ENCODE measurements at regions not wholly inside any gene's neighbourhood (a gene's known extent, or its start where the extent isn't known, plus 50 kb on each side); places are given as distances from the start of the nearest gene placed in this dataset.

- no peak overlapping the region for H3K4me3 ChIP-seq (ENCODE audit: low read depth, low read length)
These were observed 805.0 kb downstream of the TBC1D22A start for GRCh38 chr22:47567126-47568090.

- no peak overlapping the region for H3K4me3 ChIP-seq (ENCODE audit: low read depth, low read length)
These were observed 804.0 kb downstream of the TBC1D22A start for GRCh38 chr22:47566491-47566890.

- no peak overlapping the region for H3K4me3 ChIP-seq (ENCODE audit: low read depth, low read length)
These were observed 803.2 kb downstream of the TBC1D22A start for GRCh38 chr22:47565607-47566006.

- no peak overlapping the region for H3K4me3 ChIP-seq (ENCODE audit: low read depth, low read length)
These were observed 802.4 kb downstream of the TBC1D22A start for GRCh38 chr22:47564651-47565434.

- H3K4me3 ChIP-seq (ENCODE audit: low read depth, low read length) = no peak overlapping the region
These were observed 801.7 kb downstream of the TBC1D22A start for GRCh38 chr22:47564158-47564450.

GRCh38 chr22:47563406-47564157 lies 801.1 kb downstream of the TBC1D22A start:
- H3K4me3 ChIP-seq (ENCODE audit: low read depth, low read length) = no peak overlapping the region

- H3K4me3 ChIP-seq (ENCODE audit: low read depth, low read length) = no peak overlapping the region
These were observed 799.3 kb downstream of the TBC1D22A start for GRCh38 chr22:47561766-47562165.

- no peak overlapping the region for H3K4me3 ChIP-seq (ENCODE audit: low read depth, low read length)
These were observed 798.7 kb downstream of the TBC1D22A start for GRCh38 chr22:47561115-47561675.

GRCh38 chr22:47558828-47559700 lies 796.6 kb downstream of the TBC1D22A start:
- H3K4me3 ChIP-seq (ENCODE audit: low read depth, low read length) = no peak overlapping the region

- no peak overlapping the region for H3K4me3 ChIP-seq (ENCODE audit: low read depth, low read length)
These were observed 794.0 kb downstream of the TBC1D22A start for GRCh38 chr22:47556473-47556872.

- H3K4me3 ChIP-seq (ENCODE audit: low read depth, low read length) = no peak overlapping the region
These were observed 791.0 kb downstream of the TBC1D22A start for GRCh38 chr22:47553436-47553835.

GRCh38 chr22:47552541-47553205 lies 790.2 kb downstream of the TBC1D22A start:
- H3K4me3 ChIP-seq (ENCODE audit: low read depth, low read length) = no peak overlapping the region

- no peak overlapping the region for H3K4me3 ChIP-seq (ENCODE audit: low read depth, low read length)
These were observed 789.6 kb downstream of the TBC1D22A start for GRCh38 chr22:47552024-47552423.

GRCh38 chr22:47551431-47551775 lies 789.0 kb downstream of the TBC1D22A start:
- no peak overlapping the region for H3K4me3 ChIP-seq (ENCODE audit: low read depth, low read length)

- H3K4me3 ChIP-seq (ENCODE audit: low read depth, low read length) = no peak overlapping the region
These were observed 788.3 kb downstream of the TBC1D22A start for GRCh38 chr22:47550524-47551430.

- H3K4me3 ChIP-seq (ENCODE audit: low read depth, low read length) = no peak overlapping the region
These were observed 787.4 kb downstream of the TBC1D22A start for GRCh38 chr22:47549741-47550340.

- no peak overlapping the region for H3K4me3 ChIP-seq (ENCODE audit: low read depth, low read length)
These were observed 786.7 kb downstream of the TBC1D22A start for GRCh38 chr22:47548953-47549740.
